Fibroblast of skin of left quadriceps (primary cell): ENCODE measurements at regions not wholly inside any gene's neighbourhood (a gene's known extent, or its start where the extent isn't known, plus 50 kb on each side); places are given as distances from the start of the nearest gene placed in this dataset.
"Not testable (repeated sequence)": the region's sequence is repeated elsewhere in the genome, so short reads cannot be mapped to it uniquely, and the experiment has no call there.

Experiments
- DNase-seq, 2 experiments: peaks; one replicate each; pipeline ENCODE4 v3.0.0-alpha.2; 2013; ENCODE audit warnings: low read depth in 2 of 2

GRCh38 chr14:30363219-30363880 lies 195.6 kb upstream of the G2E3 start:
- not testable (repeated sequence) for DNase-seq

GRCh38 chr14:30369502-30370180 lies 189.3 kb upstream of the G2E3 start:
- no peak for DNase-seq

GRCh38 chr14:30373053-30373452 lies 185.9 kb upstream of the G2E3 start:
- no peak for DNase-seq

- DNase-seq: no peak
These were observed 185.4 kb upstream of the G2E3 start for GRCh38 chr14:30373526-30373925.

- peak; percentile 11 to 12 for DNase-seq
These were observed 183.6 kb upstream of the G2E3 start for GRCh38 chr14:30375296-30375892.

GRCh38 chr14:30381861-30382480 lies 177.0 kb upstream of the G2E3 start:
- DNase-seq: no peak

- DNase-seq: no peak
These were observed 173.0 kb upstream of the G2E3 start for GRCh38 chr14:30385925-30386324.

GRCh38 chr14:30387871-30388270 lies 171.1 kb upstream of the G2E3 start:
- DNase-seq: no peak

- no peak for DNase-seq
These were observed 169.7 kb upstream of the G2E3 start for GRCh38 chr14:30389134-30389876.

- no peak for DNase-seq
These were observed 169.0 kb upstream of the G2E3 start for GRCh38 chr14:30389877-30390385.

GRCh38 chr14:30395065-30395464 lies 163.9 kb upstream of the G2E3 start:
- no peak for DNase-seq

GRCh38 chr14:30402846-30403245 lies 156.1 kb upstream of the G2E3 start:
- DNase-seq: no peak

GRCh38 chr14:30403791-30404190 lies 155.2 kb upstream of the G2E3 start:
- DNase-seq: no peak

GRCh38 chr14:30409508-30410015 lies 149.4 kb upstream of the G2E3 start:
- not testable (repeated sequence) for DNase-seq

GRCh38 chr14:30410986-30411385 lies 148.0 kb upstream of the G2E3 start:
- no peak for DNase-seq

GRCh38 chr14:30413184-30413583 lies 145.8 kb upstream of the G2E3 start:
- DNase-seq: not testable (repeated sequence)

GRCh38 chr14:30417121-30417520 lies 141.8 kb upstream of the G2E3 start:
- DNase-seq: no peak

- no peak for DNase-seq
These were observed 141.0 kb upstream of the G2E3 start for GRCh38 chr14:30417999-30418398.

GRCh38 chr14:30419037-30419436 lies 139.9 kb upstream of the G2E3 start:
- DNase-seq: no peak

GRCh38 chr14:30420515-30420914 lies 138.4 kb upstream of the G2E3 start:
- DNase-seq: no peak

GRCh38 chr14:30426463-30426862 lies 132.5 kb upstream of the G2E3 start:
- DNase-seq: no peak

GRCh38 chr14:30427401-30427800 lies 131.6 kb upstream of the G2E3 start:
- DNase-seq: no peak
